ENCODE measurements at regions not wholly inside any gene's neighbourhood (a gene's known extent, or its start where the extent isn't known, plus 50 kb on each side); places are given as distances from the start of the nearest gene placed in this dataset.

- TF ChIP-seq, protein P1, sequence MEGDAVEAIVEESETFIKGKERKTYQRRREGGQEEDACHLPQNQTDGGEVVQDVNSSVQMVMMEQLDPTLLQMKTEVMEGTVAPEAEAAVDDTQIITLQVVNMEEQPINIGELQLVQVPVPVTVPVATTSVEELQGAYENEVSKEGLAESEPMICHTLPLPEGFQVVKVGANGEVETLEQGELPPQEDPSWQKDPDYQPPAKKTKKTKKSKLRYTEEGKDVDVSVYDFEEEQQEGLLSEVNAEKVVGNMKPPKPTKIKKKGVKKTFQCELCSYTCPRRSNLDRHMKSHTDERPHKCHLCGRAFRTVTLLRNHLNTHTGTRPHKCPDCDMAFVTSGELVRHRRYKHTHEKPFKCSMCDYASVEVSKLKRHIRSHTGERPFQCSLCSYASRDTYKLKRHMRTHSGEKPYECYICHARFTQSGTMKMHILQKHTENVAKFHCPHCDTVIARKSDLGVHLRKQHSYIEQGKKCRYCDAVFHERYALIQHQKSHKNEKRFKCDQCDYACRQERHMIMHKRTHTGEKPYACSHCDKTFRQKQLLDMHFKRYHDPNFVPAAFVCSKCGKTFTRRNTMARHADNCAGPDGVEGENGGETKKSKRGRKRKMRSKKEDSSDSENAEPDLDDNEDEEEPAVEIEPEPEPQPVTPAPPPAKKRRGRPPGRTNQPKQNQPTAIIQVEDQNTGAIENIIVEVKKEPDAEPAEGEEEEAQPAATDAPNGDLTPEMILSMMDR (IDR thresholded peaks at IDR 0.05), result no peak
- TF ChIP-seq POLR2A (IDR thresholded peaks at IDR 0.05), result no peak
- TF ChIP-seq EP300 (IDR thresholded peaks at IDR 0.05), result no peak
Observed at GRCh38 chr20:40090236-40090635, 598.8 kb downstream of the MAFB start.

Measured in ovary (tissue), 3 donors.